ENCODE measurements at regions not wholly inside any gene's neighbourhood (a gene's known extent, or its start where the extent isn't known, plus 50 kb on each side); places are given as distances from the start of the nearest gene placed in this dataset.
A peak's percentile ranks its signal among the peaks of the same experiment; 100 is the strongest.

DNA sequence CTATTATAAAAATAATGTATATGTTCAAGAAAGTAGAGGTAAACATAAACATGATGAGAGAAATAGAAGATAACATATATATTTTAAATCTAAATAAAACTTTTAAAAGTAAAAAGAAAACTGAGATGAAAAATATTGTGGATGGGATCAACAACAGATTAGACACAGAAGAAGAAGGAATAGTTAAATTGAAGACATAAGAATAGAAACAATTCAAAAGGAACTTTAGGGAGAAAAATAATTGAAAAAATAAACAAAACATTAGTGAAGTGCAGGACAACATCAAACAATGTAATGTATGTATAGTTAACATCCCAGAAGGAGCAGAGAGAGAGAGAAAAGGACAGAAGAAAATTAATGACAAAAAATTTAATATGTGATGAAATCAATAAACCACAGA is 228.1 kb upstream of the TNRC6C start:
- H3K4me1 ChIP-seq (ENCODE audit: insufficient read depth, low read length), result no peaks in the 10 kb centered on the region
- DNase-seq (ENCODE audit: insufficient read length, low spot score, missing footprints), result no peak
- no peak overlapping the region for H3K4me3 ChIP-seq (ENCODE audit: insufficient read depth, low read length)
- H3K9me3 ChIP-seq (ENCODE audit: low read depth, low read length), result peaks cover 5% of the 10 kb centered on the region
- TF ChIP-seq, protein P1, sequence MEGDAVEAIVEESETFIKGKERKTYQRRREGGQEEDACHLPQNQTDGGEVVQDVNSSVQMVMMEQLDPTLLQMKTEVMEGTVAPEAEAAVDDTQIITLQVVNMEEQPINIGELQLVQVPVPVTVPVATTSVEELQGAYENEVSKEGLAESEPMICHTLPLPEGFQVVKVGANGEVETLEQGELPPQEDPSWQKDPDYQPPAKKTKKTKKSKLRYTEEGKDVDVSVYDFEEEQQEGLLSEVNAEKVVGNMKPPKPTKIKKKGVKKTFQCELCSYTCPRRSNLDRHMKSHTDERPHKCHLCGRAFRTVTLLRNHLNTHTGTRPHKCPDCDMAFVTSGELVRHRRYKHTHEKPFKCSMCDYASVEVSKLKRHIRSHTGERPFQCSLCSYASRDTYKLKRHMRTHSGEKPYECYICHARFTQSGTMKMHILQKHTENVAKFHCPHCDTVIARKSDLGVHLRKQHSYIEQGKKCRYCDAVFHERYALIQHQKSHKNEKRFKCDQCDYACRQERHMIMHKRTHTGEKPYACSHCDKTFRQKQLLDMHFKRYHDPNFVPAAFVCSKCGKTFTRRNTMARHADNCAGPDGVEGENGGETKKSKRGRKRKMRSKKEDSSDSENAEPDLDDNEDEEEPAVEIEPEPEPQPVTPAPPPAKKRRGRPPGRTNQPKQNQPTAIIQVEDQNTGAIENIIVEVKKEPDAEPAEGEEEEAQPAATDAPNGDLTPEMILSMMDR (IDR thresholded peaks at IDR 0.05; ENCODE audit: extremely low read depth, low read depth, low read length), result no peak
- no peaks in the 10 kb centered on the region for H3K36me3 ChIP-seq (ENCODE audit: insufficient read depth, low read length)
- no peaks in the 10 kb centered on the region for H3K79me2 ChIP-seq (ENCODE audit: insufficient read depth, low read length)
- H3K27ac ChIP-seq (ENCODE audit: low read depth, low read length), result no peak overlapping the region
- H3K4me2 ChIP-seq (ENCODE audit: insufficient read depth, low read length), result no peak overlapping the region
- no peaks in the 10 kb centered on the region for H4K20me1 ChIP-seq (ENCODE audit: insufficient read depth, low read length)
- H2AFZ ChIP-seq (ENCODE audit: low read length), result no peak overlapping the region
- H3K27me3 ChIP-seq (ENCODE audit: insufficient read depth, low read length), result peaks cover 52% of the 10 kb centered on the region

DNA sequence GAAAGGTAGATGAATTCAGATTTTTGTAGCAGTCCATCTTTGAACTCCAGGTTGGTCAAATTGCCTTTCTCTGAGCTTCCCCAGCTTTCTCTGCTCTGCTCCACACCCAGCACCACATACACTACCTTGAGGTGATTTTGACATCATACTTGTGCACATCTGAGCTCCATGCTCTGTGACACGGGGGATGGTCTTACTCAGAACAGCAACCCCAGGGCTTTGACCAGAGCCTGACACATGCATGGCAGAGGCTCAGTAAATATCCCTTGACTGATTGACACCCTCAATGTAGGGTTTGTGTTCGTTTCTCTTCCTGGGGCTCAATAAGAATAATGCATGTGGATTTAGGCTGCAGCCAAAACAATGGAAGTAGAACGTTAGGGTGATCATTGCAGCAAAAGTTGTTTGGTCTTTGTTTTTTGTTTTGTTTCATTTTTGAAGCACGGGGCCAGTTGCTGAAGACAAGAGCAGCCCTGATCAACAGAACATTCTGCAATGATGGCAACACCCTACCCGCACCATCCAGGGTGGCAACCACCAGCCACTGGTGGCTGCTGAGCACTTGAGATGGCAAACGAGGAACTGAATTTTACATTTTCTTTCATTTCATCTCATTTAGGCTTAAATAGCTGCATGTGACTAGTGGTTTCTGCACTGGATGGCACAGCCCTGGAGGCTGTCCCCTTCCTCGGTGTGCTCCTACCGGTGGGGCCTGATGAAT is 224.8 kb upstream of the TNRC6C start:
- DNase-seq (ENCODE audit: insufficient read length, low spot score, missing footprints), result no peak
- H2AFZ ChIP-seq (ENCODE audit: low read length), result no peak overlapping the region
- H3K27ac ChIP-seq (ENCODE audit: low read depth, low read length), result no peak overlapping the region
- H3K36me3 ChIP-seq (ENCODE audit: insufficient read depth, low read length), result no peaks in the 10 kb centered on the region
- no peak overlapping the region for H3K4me2 ChIP-seq (ENCODE audit: insufficient read depth, low read length)
- H3K4me1 ChIP-seq (ENCODE audit: insufficient read depth, low read length), result no peaks in the 10 kb centered on the region
- no peaks in the 10 kb centered on the region for H3K79me2 ChIP-seq (ENCODE audit: insufficient read depth, low read length)
- H3K27me3 ChIP-seq (ENCODE audit: insufficient read depth, low read length), result peaks cover 57% of the 10 kb centered on the region
- TF ChIP-seq, protein P1 (IDR thresholded peaks at IDR 0.05; ENCODE audit: extremely low read depth, low read depth, low read length), result no peak
- no peaks in the 10 kb centered on the region for H4K20me1 ChIP-seq (ENCODE audit: insufficient read depth, low read length)
- H3K4me3 ChIP-seq (ENCODE audit: insufficient read depth, low read length), result no peak overlapping the region
- H3K9me3 ChIP-seq (ENCODE audit: low read depth, low read length), result peaks cover 5% of the 10 kb centered on the region

DNA sequence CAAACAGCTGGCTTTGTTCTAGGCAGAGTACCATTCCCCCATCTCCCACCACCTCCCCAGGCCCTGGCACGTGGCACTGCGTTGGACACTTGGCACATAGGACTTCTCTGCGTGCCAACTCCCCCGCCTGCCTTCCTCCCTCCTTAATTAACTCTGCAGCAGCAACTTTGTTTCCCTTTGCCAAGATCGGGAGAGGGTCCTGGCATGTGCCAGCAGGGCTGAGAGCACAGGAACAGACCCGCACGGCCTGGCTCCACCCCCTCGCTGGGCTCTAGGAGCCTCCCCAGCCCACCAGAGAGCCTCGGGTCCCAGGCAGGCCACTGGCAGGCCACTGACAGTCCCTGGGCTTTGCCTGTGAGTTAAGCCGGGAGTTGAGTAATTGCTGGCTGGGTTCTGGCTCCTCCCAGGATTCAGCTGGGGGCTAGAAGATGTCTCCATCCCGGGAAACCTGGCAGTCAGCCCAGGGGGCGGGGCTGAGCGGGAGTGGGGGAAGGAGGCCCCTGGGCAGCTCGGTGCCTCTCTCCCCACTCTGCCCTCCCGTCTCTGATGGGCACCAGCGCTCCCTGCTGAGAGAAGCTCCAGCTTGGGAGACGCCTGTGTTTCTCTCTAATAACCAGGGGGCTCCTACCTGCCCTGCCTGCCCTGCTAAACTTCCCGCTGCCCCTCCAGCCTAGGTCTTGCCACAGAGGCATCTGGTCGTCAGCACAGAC is 224.0 kb upstream of the TNRC6C start:
- no peaks in the 10 kb centered on the region for H3K79me2 ChIP-seq (ENCODE audit: insufficient read depth, low read length)
- no peaks in the 10 kb centered on the region for H4K20me1 ChIP-seq (ENCODE audit: insufficient read depth, low read length)
- H3K4me1 ChIP-seq (ENCODE audit: insufficient read depth, low read length), result no peaks in the 10 kb centered on the region
- peaks cover 5% of the 10 kb centered on the region for H3K9me3 ChIP-seq (ENCODE audit: low read depth, low read length)
- peak; percentile 88 for DNase-seq (ENCODE audit: insufficient read length, low spot score, missing footprints)
- H3K27me3 ChIP-seq (ENCODE audit: insufficient read depth, low read length), result peaks cover 50% of the 10 kb centered on the region
- no peaks in the 10 kb centered on the region for H3K36me3 ChIP-seq (ENCODE audit: insufficient read depth, low read length)
- no peak overlapping the region for H3K27ac ChIP-seq (ENCODE audit: low read depth, low read length)
- no peak overlapping the region for H2AFZ ChIP-seq (ENCODE audit: low read length)
- TF ChIP-seq, protein P1 (IDR thresholded peaks at IDR 0.05; ENCODE audit: extremely low read depth, low read depth, low read length), result no peak
- H3K4me3 ChIP-seq (ENCODE audit: insufficient read depth, low read length), result peak overlapping the region; percentile 28
- H3K4me2 ChIP-seq (ENCODE audit: insufficient read depth, low read length), result peak overlapping the region; percentile 45

DNA sequence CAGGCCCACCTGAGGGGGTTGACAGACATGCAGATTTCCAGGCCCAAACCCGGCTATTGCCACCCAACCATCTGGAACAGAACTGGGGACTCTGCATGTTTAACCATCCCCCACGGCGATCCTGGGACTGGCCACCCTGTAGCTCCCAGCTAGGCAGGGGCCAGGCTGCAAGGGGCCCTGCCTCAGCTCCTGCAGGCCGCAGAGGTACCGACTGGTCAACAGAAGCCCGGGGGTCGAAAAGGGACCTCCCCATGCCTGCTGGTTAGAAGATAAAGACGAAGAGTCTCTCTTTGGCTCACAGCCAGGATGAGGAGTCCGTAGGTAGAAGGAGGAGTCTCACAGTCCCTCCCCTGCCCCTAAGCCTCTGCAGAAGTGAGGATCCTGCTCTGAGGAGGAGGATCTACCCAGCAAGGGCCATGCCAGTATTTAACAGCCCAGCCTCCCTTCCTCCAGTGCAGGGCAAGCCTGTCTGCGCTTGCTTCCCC is 223.4 kb upstream of the TNRC6C start:
- H3K4me1 ChIP-seq (ENCODE audit: insufficient read depth, low read length), result no peaks in the 10 kb centered on the region
- DNase-seq (ENCODE audit: insufficient read length, low spot score, missing footprints), result no peak
- no peak overlapping the region for H3K4me2 ChIP-seq (ENCODE audit: insufficient read depth, low read length)

More for the DNA sequence above, 223.4 kb upstream of the TNRC6C start:
- peaks cover 45% of the 10 kb centered on the region for H3K27me3 ChIP-seq (ENCODE audit: insufficient read depth, low read length)
- H3K9me3 ChIP-seq (ENCODE audit: low read depth, low read length), result peaks cover 5% of the 10 kb centered on the region
- no peaks in the 10 kb centered on the region for H3K36me3 ChIP-seq (ENCODE audit: insufficient read depth, low read length)
- H3K27ac ChIP-seq (ENCODE audit: low read depth, low read length), result no peak overlapping the region
- H3K79me2 ChIP-seq (ENCODE audit: insufficient read depth, low read length), result no peaks in the 10 kb centered on the region
- H3K4me3 ChIP-seq (ENCODE audit: insufficient read depth, low read length), result no peak overlapping the region
- H2AFZ ChIP-seq (ENCODE audit: low read length), result no peak overlapping the region
- H4K20me1 ChIP-seq (ENCODE audit: insufficient read depth, low read length), result no peaks in the 10 kb centered on the region
- TF ChIP-seq, protein P1 (IDR thresholded peaks at IDR 0.05; ENCODE audit: extremely low read depth, low read depth, low read length), result no peak
